HG02571 (cell line): ENCODE measurements at regions not wholly inside any gene's neighbourhood (a gene's known extent, or its start where the extent isn't known, plus 50 kb on each side); places are given as distances from the start of the nearest gene placed in this dataset.
"Not testable (repeated sequence)": the region's sequence is repeated elsewhere in the genome, so short reads cannot be mapped to it uniquely, and the experiment has no call there.

Source experiments
- ATAC-seq: cut with Tn5 transposase; IDR thresholded peaks from one replicate; pipeline ENCODE4 v1.9.1; 2021; ENCODE audit warnings: mild to moderate bottlenecking, moderate library complexity; ENCODE audit not compliant: unreplicated experiment

DNA sequence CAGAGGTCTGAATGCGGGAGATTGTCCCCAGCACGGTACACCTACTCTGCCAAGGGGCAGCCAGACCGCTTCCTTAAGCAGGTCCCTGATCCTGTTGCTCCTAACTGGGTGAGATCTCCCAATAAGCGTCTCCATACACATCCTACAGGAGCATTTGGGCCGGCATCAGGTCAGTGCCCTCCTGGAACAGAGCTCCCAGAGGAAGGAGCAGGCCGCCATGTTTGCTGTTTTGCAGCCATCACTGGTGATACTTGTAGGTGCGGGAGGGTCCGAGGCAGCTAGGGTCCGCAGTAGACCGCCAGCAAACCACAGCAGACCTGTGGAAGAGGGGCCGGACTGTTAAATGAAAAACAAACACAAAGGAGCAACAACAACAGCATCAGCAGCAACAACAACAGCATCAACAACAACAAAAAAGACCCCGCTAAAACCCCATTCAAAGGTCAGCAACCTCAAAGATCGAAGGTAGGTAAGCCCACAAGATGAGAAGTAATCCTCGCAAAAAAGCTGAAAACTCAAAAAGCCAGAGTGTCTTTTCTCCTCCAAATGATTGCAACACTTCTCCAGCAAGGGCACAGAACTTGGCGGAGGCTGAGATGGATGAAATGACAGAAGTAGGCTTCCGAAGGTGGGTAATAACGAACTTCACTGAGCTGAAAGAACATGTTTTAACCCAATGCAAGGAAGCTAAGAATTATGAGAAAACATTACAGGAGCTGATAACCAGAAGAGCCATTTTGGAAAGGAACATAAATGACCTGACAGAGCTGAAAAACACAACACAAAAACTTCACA lies 79.0 kb upstream of the CDH7 start:
- no peak for ATAC-seq

DNA sequence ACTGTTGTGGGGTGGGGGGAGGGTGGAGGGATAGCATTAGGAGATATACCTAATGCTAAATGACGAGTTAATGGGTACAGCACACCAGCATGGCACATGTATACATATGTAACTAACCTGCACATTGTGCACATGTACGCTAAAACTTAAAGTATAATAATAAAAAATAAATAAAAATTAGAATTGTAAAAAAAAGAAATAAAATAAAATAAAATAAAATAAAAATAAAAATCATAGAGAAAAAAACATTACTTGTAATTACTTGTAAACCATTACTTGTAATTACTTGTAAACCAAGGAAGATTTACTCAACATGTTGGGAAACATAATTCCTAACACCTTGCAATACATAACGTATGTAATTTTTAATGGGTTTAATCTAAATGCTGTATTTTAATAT lies 80.7 kb upstream of the CDH7 start:
- ATAC-seq: not testable (repeated sequence)

DNA sequence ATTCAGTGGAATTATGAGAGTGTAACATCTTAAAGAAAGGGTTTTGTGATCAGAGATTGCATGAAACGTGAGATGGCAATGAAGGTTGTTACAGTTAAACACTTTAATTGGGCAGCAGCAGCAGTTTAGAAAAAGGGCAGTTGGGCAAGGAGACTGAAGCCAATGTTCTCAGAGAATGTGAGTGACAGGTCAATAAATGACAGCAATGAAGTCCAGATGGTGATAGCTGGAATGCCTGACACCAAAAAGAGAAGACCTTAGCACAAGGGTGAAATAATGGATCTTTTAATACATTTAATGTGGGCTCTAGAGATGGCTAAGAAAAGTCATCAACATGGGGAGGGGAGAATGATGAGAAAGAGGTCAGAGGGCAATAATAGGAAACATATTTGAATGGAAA lies 89.4 kb upstream of the CDH7 start:
- no peak for ATAC-seq

DNA sequence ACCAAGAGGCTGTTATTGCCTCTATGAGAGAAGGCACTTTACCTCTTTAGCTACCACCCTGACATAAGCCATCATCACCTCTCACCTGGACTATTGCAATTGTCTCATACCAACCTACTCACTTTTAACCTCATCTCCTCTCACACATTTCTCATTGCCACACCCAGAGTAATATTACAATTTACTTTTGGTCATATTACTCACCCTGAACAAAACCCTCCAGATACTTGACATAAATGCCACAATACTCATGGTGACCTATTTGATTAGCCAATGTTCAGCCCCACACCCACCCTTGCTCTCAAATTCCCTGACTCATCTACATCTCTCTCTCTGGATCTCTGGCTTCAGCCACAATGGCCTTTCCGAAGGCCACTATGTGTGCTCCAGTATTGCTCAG lies 90.9 kb upstream of the CDH7 start:
- ATAC-seq: no peak

DNA sequence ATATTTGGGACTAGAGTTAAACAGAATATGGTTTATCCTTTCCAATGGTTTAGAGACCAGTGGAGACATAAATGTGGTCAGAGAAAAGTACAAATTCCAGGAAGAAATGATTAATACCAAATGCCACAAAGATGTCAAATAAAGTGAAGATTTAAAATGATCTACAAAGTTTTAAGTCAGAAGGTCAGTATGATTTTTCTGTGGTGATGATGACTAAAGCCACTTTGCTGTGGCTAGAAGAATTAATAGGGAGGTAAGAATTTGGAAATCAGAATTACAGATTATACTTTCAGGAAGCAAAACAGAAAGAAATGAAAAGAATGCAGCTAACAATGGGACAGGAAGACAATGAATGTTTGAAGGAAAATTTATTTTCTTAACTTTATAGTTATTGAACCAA lies 91.5 kb upstream of the CDH7 start:
- ATAC-seq: no peak

DNA sequence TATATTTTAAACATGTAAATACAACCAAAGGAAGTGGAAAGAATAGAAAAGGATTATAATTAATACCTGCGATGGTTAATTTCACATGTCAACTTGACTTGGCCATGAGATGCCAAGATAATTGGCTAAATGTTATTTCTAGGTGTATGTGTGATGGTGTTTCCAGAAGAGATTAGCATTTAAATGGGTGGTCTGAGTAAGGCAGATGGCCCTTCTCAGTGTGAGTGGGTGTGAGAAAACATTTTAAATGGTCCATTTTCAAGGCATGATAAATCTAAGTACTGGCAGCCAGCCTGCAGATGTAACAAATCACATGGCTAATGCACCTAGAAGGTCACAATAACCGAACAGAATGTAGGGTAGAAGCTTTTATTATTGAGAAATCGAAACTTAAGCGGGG lies 99.6 kb upstream of the CDH7 start:
- ATAC-seq: no peak

DNA sequence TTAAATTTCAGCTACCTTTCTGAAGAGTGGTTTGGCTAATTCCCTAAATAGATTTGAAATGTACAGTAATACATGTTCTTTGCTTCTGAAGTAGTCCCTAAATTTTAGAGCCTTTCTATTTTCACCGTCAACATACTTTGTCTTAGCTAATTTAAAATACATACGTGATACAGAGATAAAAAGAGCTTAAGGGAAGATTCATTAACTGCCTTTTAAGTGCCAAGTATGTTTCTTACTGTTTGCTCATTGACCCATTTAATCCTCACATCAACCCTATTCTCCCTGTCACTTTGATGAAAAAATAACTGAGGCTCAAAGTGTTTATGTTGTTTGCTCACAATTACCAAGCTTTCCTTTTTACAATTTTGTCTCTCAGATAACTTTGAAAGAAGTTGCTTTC lies 118.6 kb upstream of the CDH7 start:
- ATAC-seq: no peak

DNA sequence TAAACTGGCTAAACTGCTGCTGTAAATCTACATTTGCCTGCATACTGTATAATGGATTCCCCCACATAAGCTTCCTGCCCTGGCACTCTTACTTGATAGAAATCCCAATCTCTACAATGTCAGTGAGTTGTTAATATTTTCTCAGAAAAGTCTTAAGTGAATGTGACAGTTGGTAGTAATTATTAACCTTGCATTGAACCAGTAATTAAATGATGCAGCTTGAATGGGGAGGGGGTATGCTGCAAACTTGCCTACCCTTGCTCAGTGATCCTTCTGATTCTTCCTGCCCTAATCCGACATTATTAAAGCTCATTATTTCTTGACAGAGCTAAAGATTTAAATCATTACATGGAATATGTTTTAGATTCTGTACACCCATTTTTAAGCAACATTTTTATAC lies 119.0 kb upstream of the CDH7 start:
- ATAC-seq: no peak

DNA sequence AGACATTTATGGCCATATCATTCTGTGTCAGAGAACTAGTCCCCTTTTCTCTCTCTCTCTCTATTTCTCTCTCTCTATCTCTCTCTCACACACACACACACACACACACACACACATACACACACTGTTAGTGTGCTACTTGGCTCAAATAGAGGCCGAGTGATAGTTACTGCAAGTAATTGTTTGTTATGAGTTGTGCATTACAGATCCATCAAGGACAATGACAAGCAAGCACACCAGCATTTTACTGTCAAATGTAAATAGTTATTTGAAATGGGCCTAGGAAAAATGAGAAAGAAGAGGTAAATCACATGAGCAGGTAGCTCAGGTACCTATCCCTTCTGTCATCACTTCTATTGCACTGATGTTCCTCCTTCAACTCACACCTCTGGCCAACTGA lies 122.4 kb upstream of the CDH7 start:
- ATAC-seq: no peak

DNA sequence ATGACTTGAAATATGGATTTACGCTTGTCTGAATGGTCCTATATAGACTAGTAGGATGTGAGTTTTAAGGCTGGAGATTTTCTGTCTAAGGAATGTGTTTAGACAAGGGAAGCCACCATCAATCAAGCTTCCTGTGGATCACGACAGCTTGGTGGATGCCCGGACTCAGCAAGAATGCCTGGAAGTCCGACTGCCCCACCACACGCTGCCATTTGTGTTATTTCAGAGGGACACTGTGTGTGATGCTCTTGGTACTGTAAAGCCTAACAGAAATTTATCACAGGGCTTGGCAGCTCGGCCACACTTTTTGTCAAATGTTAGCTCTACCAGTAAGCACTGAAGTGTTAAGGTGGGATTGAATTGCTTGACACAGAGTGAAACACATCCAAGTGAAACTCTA lies 127.1 kb upstream of the CDH7 start:
- no peak for ATAC-seq

DNA sequence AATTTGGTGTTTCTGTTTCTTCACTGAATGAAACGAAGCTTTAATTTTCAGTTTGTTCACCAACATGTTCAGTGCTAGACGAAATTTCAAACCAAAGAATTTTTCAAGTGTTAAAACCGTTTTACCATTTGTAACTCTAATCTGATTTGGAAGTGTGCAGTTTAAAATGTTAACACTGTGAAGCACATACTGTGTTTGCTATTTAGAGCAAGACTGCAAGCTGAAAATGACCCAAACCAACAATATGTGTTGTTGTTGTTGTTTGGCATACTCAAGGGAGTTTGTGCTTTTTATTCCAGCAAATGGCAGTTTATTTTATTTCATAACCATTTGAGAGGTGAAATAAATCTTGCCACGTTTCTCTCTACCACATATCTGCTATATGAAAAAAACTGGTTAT lies 128.4 kb upstream of the CDH7 start:
- ATAC-seq: no peak

DNA sequence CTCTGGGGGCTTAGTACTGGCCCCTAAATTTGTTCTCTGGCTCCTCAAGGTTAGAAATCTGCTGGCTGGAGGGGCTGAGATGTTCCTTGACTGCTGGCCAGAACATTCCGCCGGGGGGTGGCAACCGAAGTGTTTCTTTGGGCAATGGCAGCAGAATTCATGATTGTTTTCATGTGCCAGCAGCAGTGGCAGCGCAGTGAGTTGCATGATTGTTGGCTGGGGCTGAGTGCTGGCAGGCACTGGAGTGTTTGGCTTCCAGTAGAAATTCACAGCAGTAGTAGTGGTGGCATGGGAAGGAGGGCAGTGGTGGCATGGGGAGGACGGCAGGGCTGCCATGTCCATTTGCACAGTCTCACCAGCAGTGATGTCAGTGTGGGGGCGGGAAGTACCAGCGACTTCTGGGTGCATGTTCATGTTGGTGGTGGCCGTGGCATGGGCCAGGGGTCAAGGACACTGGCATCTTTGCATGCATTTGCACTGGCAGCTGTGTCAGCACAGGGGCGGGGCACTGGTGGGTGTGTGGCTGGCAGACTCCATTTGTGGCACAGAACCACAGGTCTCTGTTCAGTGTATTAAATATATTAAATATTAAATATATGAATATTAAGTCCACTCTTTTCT lies 130.6 kb upstream of the CDH7 start:
- ATAC-seq: no peak

DNA sequence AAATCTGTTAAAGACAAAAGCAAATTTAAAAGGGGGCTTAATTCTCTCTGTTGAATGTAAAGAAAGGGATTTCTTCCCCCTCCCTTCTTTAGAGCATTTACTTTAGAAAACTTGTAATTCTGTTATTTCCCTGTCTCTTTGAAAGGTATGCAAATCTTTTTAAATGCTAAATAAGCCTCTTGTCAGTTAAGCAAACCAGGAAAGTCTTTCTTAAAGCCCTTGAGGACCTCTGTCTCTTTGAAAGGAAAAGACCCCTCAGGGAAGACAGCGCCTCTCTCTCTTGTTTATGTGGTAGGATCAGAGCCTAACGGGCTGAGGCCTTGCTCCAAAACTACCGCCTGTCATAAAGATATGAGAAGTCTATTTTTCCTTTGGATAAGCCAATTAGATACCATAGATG lies 139.9 kb upstream of the CDH7 start:
- no peak for ATAC-seq

DNA sequence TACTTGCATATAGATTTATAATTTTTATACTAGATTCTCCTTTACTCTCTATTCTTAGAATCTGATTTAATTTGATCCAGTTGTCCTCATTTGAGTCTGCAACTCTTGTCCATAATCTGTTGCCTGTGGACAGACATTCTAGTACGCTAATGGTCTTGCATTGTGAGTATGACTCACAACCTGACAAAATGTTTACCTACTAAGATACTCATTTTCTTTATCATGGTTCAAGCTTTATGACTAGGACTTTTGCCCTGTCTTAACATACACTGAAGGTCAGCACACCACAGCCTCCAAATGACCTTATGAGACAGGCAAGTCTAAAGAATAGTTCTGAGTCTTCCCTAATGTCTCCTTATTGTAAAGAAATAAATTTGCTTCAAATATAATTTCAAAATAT lies 142.3 kb upstream of the CDH7 start:
- no peak for ATAC-seq

DNA sequence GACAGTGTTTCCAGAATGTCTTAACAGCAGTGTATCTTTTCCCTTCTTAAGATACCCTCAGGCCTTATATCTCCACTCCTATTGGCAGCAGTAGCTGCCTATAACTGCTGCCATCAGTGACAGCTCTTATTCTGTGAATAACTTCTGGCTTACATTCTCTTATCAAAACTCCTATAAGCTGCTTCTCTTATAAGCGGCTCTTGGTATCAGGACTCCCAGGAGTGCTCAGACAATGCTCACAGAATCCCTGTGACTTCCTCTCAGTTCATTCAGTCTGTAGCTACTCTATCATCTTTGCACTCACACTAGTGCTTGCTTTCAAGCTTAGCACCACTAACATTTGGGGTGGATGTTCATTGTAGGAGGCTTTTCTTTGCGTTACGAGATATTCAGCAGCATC lies 143.7 kb upstream of the CDH7 start:
- no peak for ATAC-seq

DNA sequence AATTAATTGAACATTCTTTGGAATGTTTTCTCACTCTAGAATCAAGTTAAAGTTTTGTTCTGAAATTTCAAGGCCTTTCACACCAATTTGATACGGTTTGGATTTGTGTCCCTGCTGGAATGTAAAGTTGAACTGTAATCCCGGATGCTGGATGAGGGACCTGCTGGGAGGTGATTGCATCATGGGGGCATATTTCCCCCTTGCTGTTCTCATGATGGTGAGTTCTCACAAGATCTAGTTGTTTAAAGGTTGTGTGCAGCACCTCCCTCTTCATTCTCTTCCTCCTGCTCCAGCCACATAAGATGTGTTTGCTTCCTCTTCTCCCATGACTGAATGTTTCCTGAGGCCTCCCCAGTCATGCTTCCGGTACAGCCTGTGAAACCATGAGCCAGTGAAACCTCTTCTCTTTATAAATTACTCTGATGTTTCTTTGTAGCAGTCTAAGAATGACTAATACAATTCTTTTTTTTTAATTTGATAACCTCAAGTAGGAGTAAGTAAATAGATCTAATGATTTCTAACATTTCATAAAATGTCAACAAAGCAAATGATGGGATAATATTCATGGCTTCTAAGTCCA lies 144.2 kb upstream of the CDH7 start:
- no peak for ATAC-seq

DNA sequence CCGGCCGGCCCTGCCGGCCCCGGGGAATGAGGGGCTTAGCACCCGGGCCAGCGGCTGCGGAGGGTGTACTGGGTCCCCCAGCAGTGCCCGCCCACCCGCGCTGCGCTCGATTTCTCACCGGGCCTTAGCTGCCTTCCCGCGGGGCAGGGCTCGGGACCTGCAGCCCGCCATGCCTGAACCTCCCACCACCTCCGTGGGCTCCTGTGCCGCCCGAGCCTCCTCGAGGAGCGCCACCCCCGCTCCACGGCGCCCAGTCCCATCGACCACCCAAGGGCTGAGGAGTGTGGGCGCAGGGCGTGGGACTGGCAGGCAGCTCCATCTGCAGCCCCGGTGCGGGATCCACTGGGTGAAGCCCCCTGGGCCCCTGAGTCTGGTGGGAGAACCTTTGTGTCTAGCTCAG lies 145.5 kb upstream of the CDH7 start:
- not testable (repeated sequence) for ATAC-seq

DNA sequence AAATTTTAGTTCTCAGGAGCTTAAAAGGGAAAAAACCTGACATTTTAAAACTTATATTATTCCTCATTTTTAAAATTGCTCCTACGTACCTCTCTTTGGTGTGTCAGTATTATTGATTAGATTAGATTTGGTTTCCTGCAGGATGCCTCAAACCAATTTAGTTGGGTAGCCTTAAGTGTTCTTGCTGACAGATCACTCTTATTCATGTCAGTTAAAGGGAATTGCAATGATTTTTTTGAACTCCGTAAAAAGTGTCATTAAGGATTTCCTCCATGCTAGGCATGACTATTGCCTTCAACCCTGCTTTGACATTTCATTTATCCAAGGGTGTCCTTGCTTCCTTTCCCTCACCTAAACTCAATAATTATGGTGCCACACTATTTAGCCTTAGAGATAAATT lies 149.0 kb upstream of the CDH7 start:
- ATAC-seq: no peak

DNA sequence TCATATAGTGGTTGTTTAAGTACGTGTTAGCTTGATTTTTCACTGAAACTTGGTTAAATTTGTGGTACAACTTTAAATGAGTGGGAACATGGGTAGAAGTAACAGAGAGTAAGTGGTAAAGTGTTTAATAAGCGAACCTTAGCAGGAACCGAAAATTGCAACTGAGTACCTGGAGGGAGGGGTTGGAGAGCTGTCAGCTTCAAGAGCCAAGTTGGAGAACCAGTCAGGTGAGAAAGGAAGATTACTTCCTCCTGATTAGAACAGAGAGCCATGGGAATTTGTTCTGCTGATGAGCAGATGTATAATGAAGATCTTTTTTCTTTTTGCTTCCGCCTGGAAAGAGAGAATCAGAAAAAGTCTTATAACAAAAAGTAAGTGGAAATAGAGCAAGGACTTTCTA lies 158.4 kb upstream of the CDH7 start:
- no peak for ATAC-seq

DNA sequence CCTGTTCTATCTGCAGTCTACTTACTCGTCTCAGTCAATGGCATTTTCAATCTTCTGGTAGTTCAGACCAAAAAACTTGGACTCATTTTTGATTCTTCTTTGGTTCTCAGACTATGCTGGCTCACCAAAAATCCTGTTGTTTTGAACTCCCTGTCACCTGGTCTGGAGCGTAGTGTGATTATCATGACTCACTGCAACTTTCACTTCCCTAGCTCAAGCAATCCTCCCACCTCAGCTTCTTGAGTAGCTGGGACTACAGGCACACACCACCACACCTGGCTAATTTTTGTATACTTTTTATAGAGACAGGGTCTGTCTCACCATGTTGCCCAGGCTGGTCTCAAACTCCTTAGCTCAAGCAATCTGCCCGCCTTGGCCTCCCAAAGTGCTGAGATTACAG lies 163.3 kb upstream of the CDH7 start:
- ATAC-seq: no peak

DNA sequence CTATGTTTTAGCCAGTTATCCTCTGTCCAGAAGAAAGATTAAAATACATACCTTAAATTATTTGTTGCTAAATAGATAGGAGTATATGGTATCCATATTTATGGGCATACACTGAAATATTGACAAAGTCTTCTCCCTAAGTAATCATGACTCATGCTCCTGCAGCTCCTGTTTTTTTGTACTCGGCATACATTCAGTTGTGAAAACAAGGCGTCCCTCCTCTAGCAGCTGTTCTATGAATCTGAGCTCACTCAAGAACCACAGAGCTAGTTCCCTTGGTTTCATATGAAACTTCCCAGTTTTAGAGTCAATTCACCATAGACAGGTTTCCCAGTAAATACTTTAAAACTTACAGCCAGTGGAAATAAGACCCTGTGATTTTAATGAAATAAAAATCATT lies 168.7 kb upstream of the CDH7 start:
- ATAC-seq: not testable (repeated sequence)

DNA sequence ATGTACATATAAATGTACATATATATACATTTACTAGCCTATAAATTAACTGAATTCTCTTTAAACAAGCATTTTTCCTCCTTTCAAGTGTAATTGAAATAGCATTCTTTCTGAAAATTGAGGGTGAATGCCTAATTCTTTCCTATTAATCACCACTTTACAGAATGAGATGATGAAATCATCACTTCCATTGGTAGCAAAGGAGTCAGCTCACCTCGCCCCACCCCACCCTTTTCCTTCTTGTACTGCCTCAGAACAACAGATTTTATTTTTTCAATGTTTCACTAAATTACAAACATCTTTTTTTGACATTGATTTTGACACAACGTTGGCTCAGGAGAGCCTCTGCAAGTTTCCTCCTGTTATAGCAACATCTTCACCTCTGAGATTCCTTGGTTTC lies 181.9 kb upstream of the CDH7 start:
- ATAC-seq: no peak

DNA sequence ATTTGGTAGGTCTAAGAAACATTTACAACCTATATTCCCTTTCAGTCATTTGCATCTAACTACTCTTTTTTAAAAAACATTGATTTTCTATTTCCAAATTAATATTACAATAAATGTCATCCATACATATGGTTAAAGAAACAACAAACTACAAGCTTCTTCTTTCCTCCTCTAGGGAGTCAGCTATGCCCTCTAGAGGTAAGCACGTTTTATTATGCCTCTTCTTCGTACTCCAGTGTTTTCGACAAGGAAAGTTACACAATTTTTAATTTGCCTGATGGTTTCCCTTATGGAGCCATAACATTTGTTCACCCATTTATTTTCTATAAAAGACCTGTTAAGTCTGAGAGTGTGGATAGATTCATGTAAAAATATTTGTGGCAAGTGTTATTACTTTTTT lies 183.4 kb upstream of the CDH7 start:
- ATAC-seq: no peak
